ENCODE measurements at regions not wholly inside any gene's neighbourhood (a gene's known extent, or its start where the extent isn't known, plus 50 kb on each side); places are given as distances from the start of the nearest gene placed in this dataset.
"Not testable (repeated sequence)": the region's sequence is repeated elsewhere in the genome, so short reads cannot be mapped to it uniquely, and the experiment has no call there.

- no peak overlapping the region for H3K4me3 ChIP-seq (ENCODE audit: low read length)
- H3K9ac ChIP-seq (ENCODE audit: low read depth, low read length): no peak overlapping the region
- no peak overlapping the region for H3K4me2 ChIP-seq (ENCODE audit: low read length)
Measured at GRCh38 chr2:89850881-89851582, 1159.6 kb downstream of the RPIA start.

GRCh38 chr2:89851583-89851905 lies 1160.1 kb downstream of the RPIA start:
- Histone ChIP-seq H3K4me2 (ENCODE audit: low read length) (no peak overlapping the region), H3K36me3 (ENCODE audit: insufficient read depth, low read length) (no peaks in the 10 kb centered on the region), H3K4me3 (ENCODE audit: low read length) (no peak overlapping the region), H3K4me1 (ENCODE audit: control insufficient read depth, insufficient read depth, low read length) (no peaks in the 10 kb centered on the region), H3K9me3 (replicated peaks; ENCODE audit: low read length) (peaks cover 3% of the 10 kb centered on the region), H3K27me3 (ENCODE audit: control insufficient read depth, insufficient read depth, low read length) (no peaks in the 10 kb centered on the region), H3K9ac (ENCODE audit: low read depth, low read length) (no peak overlapping the region)

More at GRCh38 chr2:89850881-89851582, 1159.6 kb downstream of the RPIA start:
- no peaks in the 10 kb centered on the region for H3K36me3 ChIP-seq (ENCODE audit: insufficient read depth, low read length)
- no peaks in the 10 kb centered on the region for H3K4me1 ChIP-seq (ENCODE audit: control insufficient read depth, insufficient read depth, low read length)
- H3K27me3 ChIP-seq (ENCODE audit: control insufficient read depth, insufficient read depth, low read length): no peaks in the 10 kb centered on the region
- peaks cover 3% of the 10 kb centered on the region for H3K9me3 ChIP-seq (replicated peaks; ENCODE audit: low read length)

GRCh38 chr2:89853427-89853826 lies 1162.0 kb downstream of the RPIA start:
- H3K9ac ChIP-seq (ENCODE audit: low read depth, low read length); H3K36me3 ChIP-seq (ENCODE audit: insufficient read depth, low read length); H3K4me1 ChIP-seq (ENCODE audit: control insufficient read depth, insufficient read depth, low read length); H3K4me2 ChIP-seq (ENCODE audit: low read length); H3K27me3 ChIP-seq (ENCODE audit: control insufficient read depth, insufficient read depth, low read length); H3K9me3 ChIP-seq (replicated peaks; ENCODE audit: low read length); H3K4me3 ChIP-seq (ENCODE audit: low read length): not testable (repeated sequence)

GRCh38 chr2:89855752-89856151 lies 1164.3 kb downstream of the RPIA start:
- not testable (repeated sequence) for H3K9ac ChIP-seq (ENCODE audit: low read depth, low read length); H3K4me3 ChIP-seq (ENCODE audit: low read length); H3K9me3 ChIP-seq (replicated peaks; ENCODE audit: low read length); H3K36me3 ChIP-seq (ENCODE audit: insufficient read depth, low read length); H3K4me2 ChIP-seq (ENCODE audit: low read length); H3K4me1 ChIP-seq (ENCODE audit: control insufficient read depth, insufficient read depth, low read length); H3K27me3 ChIP-seq (ENCODE audit: control insufficient read depth, insufficient read depth, low read length)

GRCh38 chr2:89856305-89856704 lies 1164.8 kb downstream of the RPIA start:
- not testable (repeated sequence) for H3K36me3 ChIP-seq (ENCODE audit: insufficient read depth, low read length); H3K4me3 ChIP-seq (ENCODE audit: low read length); H3K4me2 ChIP-seq (ENCODE audit: low read length); H3K27me3 ChIP-seq (ENCODE audit: control insufficient read depth, insufficient read depth, low read length); H3K4me1 ChIP-seq (ENCODE audit: control insufficient read depth, insufficient read depth, low read length); H3K9ac ChIP-seq (ENCODE audit: low read depth, low read length); H3K9me3 ChIP-seq (replicated peaks; ENCODE audit: low read length)

- not testable (repeated sequence) for H3K4me2 ChIP-seq (ENCODE audit: low read length); H3K4me1 ChIP-seq (ENCODE audit: control insufficient read depth, insufficient read depth, low read length); H3K9ac ChIP-seq (ENCODE audit: low read depth, low read length); H3K4me3 ChIP-seq (ENCODE audit: low read length); H3K36me3 ChIP-seq (ENCODE audit: insufficient read depth, low read length); H3K9me3 ChIP-seq (replicated peaks; ENCODE audit: low read length); H3K27me3 ChIP-seq (ENCODE audit: control insufficient read depth, insufficient read depth, low read length)
Measured at GRCh38 chr2:89862164-89862563, 1170.7 kb downstream of the RPIA start.

- H3K36me3 ChIP-seq (ENCODE audit: insufficient read depth, low read length); H3K9ac ChIP-seq (ENCODE audit: low read depth, low read length); H3K4me3 ChIP-seq (ENCODE audit: low read length); H3K4me2 ChIP-seq (ENCODE audit: low read length); H3K4me1 ChIP-seq (ENCODE audit: control insufficient read depth, insufficient read depth, low read length); H3K27me3 ChIP-seq (ENCODE audit: control insufficient read depth, insufficient read depth, low read length); H3K9me3 ChIP-seq (replicated peaks; ENCODE audit: low read length): not testable (repeated sequence)
Measured at GRCh38 chr2:89863209-89863608, 1171.7 kb downstream of the RPIA start.

- H3K9ac ChIP-seq (ENCODE audit: low read depth, low read length); H3K4me3 ChIP-seq (ENCODE audit: low read length); H3K4me2 ChIP-seq (ENCODE audit: low read length); H3K4me1 ChIP-seq (ENCODE audit: control insufficient read depth, insufficient read depth, low read length); H3K9me3 ChIP-seq (replicated peaks; ENCODE audit: low read length); H3K27me3 ChIP-seq (ENCODE audit: control insufficient read depth, insufficient read depth, low read length); H3K36me3 ChIP-seq (ENCODE audit: insufficient read depth, low read length): not testable (repeated sequence)
Measured at GRCh38 chr2:89874810-89875595, 1183.5 kb downstream of the RPIA start.

GRCh38 chr2:89876445-89876844 lies 1185.0 kb downstream of the RPIA start:
- not testable (repeated sequence) for H3K4me3 ChIP-seq (ENCODE audit: low read length); H3K27me3 ChIP-seq (ENCODE audit: control insufficient read depth, insufficient read depth, low read length); H3K36me3 ChIP-seq (ENCODE audit: insufficient read depth, low read length); H3K4me2 ChIP-seq (ENCODE audit: low read length); H3K9ac ChIP-seq (ENCODE audit: low read depth, low read length); H3K9me3 ChIP-seq (replicated peaks; ENCODE audit: low read length); H3K4me1 ChIP-seq (ENCODE audit: control insufficient read depth, insufficient read depth, low read length)

- not testable (repeated sequence) for H3K9me3 ChIP-seq (replicated peaks; ENCODE audit: low read length); H3K4me2 ChIP-seq (ENCODE audit: low read length); H3K9ac ChIP-seq (ENCODE audit: low read depth, low read length); H3K4me1 ChIP-seq (ENCODE audit: control insufficient read depth, insufficient read depth, low read length); H3K4me3 ChIP-seq (ENCODE audit: low read length); H3K36me3 ChIP-seq (ENCODE audit: insufficient read depth, low read length); H3K27me3 ChIP-seq (ENCODE audit: control insufficient read depth, insufficient read depth, low read length)
Measured at GRCh38 chr2:89876878-89877277, 1185.4 kb downstream of the RPIA start.

GRCh38 chr2:89882880-89883279 lies 1191.4 kb downstream of the RPIA start:
- H3K4me1 ChIP-seq (ENCODE audit: control insufficient read depth, insufficient read depth, low read length); H3K36me3 ChIP-seq (ENCODE audit: insufficient read depth, low read length); H3K27me3 ChIP-seq (ENCODE audit: control insufficient read depth, insufficient read depth, low read length); H3K4me3 ChIP-seq (ENCODE audit: low read length); H3K4me2 ChIP-seq (ENCODE audit: low read length); H3K9me3 ChIP-seq (replicated peaks; ENCODE audit: low read length); H3K9ac ChIP-seq (ENCODE audit: low read depth, low read length): not testable (repeated sequence)

GRCh38 chr2:89883624-89884023 lies 1192.2 kb downstream of the RPIA start:
- not testable (repeated sequence) for H3K4me2 ChIP-seq (ENCODE audit: low read length); H3K4me3 ChIP-seq (ENCODE audit: low read length); H3K4me1 ChIP-seq (ENCODE audit: control insufficient read depth, insufficient read depth, low read length); H3K27me3 ChIP-seq (ENCODE audit: control insufficient read depth, insufficient read depth, low read length); H3K9ac ChIP-seq (ENCODE audit: low read depth, low read length); H3K36me3 ChIP-seq (ENCODE audit: insufficient read depth, low read length); H3K9me3 ChIP-seq (replicated peaks; ENCODE audit: low read length)
